ENCODE measurements at regions not wholly inside any gene's neighbourhood (a gene's known extent, or its start where the extent isn't known, plus 50 kb on each side); places are given as distances from the start of the nearest gene placed in this dataset.

- Histone ChIP-seq H2BK15ac (ENCODE audit: low read length) (no peak overlapping the region), H2BK20ac (ENCODE audit: low read length) (no peak overlapping the region), H2BK120ac (replicated peaks; ENCODE audit: low read depth, low read length) (no peak overlapping the region), H3K4me1 (replicated peaks in 1 of 4; ENCODE audit: control insufficient read depth in 3 of 4, insufficient read depth in 4 of 4, low read length in 3 of 4) (no peaks in the 10 kb centered on the region), H3K23ac (ENCODE audit: insufficient read length) (no peak overlapping the region), H3K79me1 (ENCODE audit: low read depth, low read length) (no peaks in the 10 kb centered on the region), H3K18ac (ENCODE audit: extremely low read depth, low read length) (no peak overlapping the region), H3K4ac (replicated peaks; ENCODE audit: insufficient read length, low read depth, low read length) (no peak overlapping the region), H3K9me3 (ENCODE audit: insufficient read depth in 2 of 2, low read depth in 1 of 2, low read length in 1 of 2) (no peaks in the 10 kb centered on the region), H2AK5ac (ENCODE audit: low read depth, low read length) (no peak overlapping the region), H2BK5ac (ENCODE audit: low read depth, low read length) (no peak overlapping the region), H3K4me3 (ENCODE audit: extremely low read depth in 1 of 4, insufficient read depth in 2 of 4, low read depth in 3 of 4, low read length in 4 of 4) (no peak overlapping the region), H4K91ac (replicated peaks; ENCODE audit: insufficient read length, low read length) (no peak overlapping the region), H3K9ac (replicated peaks in 1 of 4; ENCODE audit: extremely low read depth in 1 of 4, low read depth in 3 of 4, low read length in 3 of 4) (no peak overlapping the region), H3K36me3 (ENCODE audit: control insufficient read depth in 2 of 4, insufficient read depth in 4 of 4, low read length in 3 of 4) (no peaks in the 10 kb centered on the region), H3K79me2 (ENCODE audit: control insufficient read depth in 1 of 2, insufficient read depth in 2 of 2, low read length in 2 of 2) (no peaks in the 10 kb centered on the region), H4K8ac (ENCODE audit: extremely low read depth, insufficient read depth, low read length) (no peak overlapping the region), H3K14ac (ENCODE audit: insufficient read length) (no peak overlapping the region), H2BK12ac (ENCODE audit: low read depth, low read length) (no peak overlapping the region), H3K27ac (ENCODE audit: low read depth, low read length) (no peak overlapping the region), H3K23me2 (ENCODE audit: low read depth, low read length) (no peaks in the 10 kb centered on the region), H3K56ac (replicated peaks; ENCODE audit: insufficient read length, low read depth, low read length) (no peak overlapping the region), H3K4me2 (ENCODE audit: insufficient read depth in 1 of 2, low read depth in 2 of 2, low read length in 2 of 2) (no peak overlapping the region), H4K5ac (ENCODE audit: insufficient read length, low read depth, low read length) (no peak overlapping the region), H3K27me3 (replicated peaks in 1 of 4; ENCODE audit: control insufficient read depth in 3 of 4, extremely low read depth in 1 of 4, insufficient read depth in 3 of 4, low read length in 3 of 4) (peaks cover 0 to 1% (median 0%) of the 10 kb centered on the region in 4 experiments; a peak in 1 of 7 replicates), H4K20me1 (replicated peaks in 1 of 2; ENCODE audit: control insufficient read depth in 1 of 2, insufficient read depth in 2 of 2, low read length in 2 of 2) (no peaks in the 10 kb centered on the region), H2AFZ (ENCODE audit: low read length) (no peak overlapping the region)
- ChIA-PET CTCF (ENCODE audit: partially characterized antibody) (no interaction called here), POLR2A (ENCODE audit: partially characterized antibody) (no interaction called here)
- FAIRE-seq (no peak), DNase-seq (ENCODE audit: low read depth in 1 of 2, low spot score in 2 of 2) (no peak)
- TF ChIP-seq CHD1 (IDR thresholded peaks at IDR 0.05; ENCODE audit: low read depth, low read length) (no peak), MAFK (IDR thresholded peaks at IDR 0.05; ENCODE audit: low read depth, low read length) (peak; percentile 48)
- 94% methylated on average over 3 of the region's 3 CpGs; no CpG with 5 or more reads in 1 of the 2 experiments for WGBS, 2 experiments (ENCODE audit: extremely low coverage in 1 of 2, insufficient coverage in 1 of 2, insufficient read length in 1 of 2, insufficient replicate concordance in 2 of 2, low coverage in 1 of 2, low lambda C conversion rate in 2 of 2, missing lambda C conversion rate in 1 of 2)
These were observed 432.1 kb downstream of the ADAM29 start for GRCh38 chr4:175350246-175350645.

Measured in H1 (cell line).